H1 (cell line): ENCODE measurements at regions not wholly inside any gene's neighbourhood (a gene's known extent, or its start where the extent isn't known, plus 50 kb on each side); places are given as distances from the start of the nearest gene placed in this dataset.
A peak's percentile ranks its signal among the peaks of the same experiment; 100 is the strongest.

ENCODE experiments used
- CTCF ChIA-PET: fragments of 300-600 bp; sonication (Branson Sonifier 250); formaldehyde crosslinking; loops from one replicate; lab custom pipeline; 2021; ENCODE audit not compliant: partially characterized antibody; lab: Charles Lee
- POLR2A ChIA-PET: fragments of 300-600 bp; sonication (Branson Sonifier 250); formaldehyde crosslinking; loops from one replicate; lab custom pipeline; 2021; ENCODE audit warnings: inconsistent platforms; ENCODE audit not compliant: partially characterized antibody; lab: Charles Lee
- DNase-seq, 2 experiments: peaks; one replicate each; pipeline versions ENCODE4 v3.0.0 to v3.0.0-alpha.2; 2010 to 2022; ENCODE audit warnings: low spot score in 2 of 2, low read depth in 1 of 2, mixed read lengths in 1 of 2
- FAIRE-seq: peaks from 2 replicates; lab custom pipeline; 2011; peaks lifted over from hg19 to GRCh38; lab: Jason Lieb, UNC
- H2AFZ ChIP-seq: 2 replicates; pipeline ENCODE4 v1.8.1; 2012; ENCODE audit warnings: low read length, inconsistent platforms
- H2AK5ac ChIP-seq: 2 replicates; pipeline ENCODE4 v1.6.1; 2013; ENCODE audit warnings: low read depth, low read length
- H2BK120ac ChIP-seq: replicated peaks from 2 replicates; pipeline ENCODE3; 2013; ENCODE audit warnings: low read depth, low read length, inconsistent platforms
- H2BK12ac ChIP-seq: 2 replicates; pipeline ENCODE4 v1.6.1; 2013; ENCODE audit warnings: low read depth, low read length
- H2BK15ac ChIP-seq: 2 replicates; pipeline ENCODE4 v1.6.1; 2013; ENCODE audit warnings: low read length
- H2BK20ac ChIP-seq: 2 replicates; pipeline ENCODE4 v1.6.1; 2013; ENCODE audit warnings: low read length
- H2BK5ac ChIP-seq: 2 replicates; pipeline ENCODE4 v1.6.1; 2013; ENCODE audit warnings: low read depth, low read length
- H3K14ac ChIP-seq: 2 replicates; pipeline ENCODE4 v1.6.1; 2013; ENCODE audit warnings: inconsistent platforms; ENCODE audit not compliant: insufficient read length
- H3K18ac ChIP-seq: 2 replicates; pipeline ENCODE4 v1.6.1; 2013; ENCODE audit warnings: low read length; ENCODE audit errors: extremely low read depth
- H3K23ac ChIP-seq: 2 replicates; pipeline ENCODE4 v1.6.1; 2013; ENCODE audit warnings: inconsistent platforms; ENCODE audit not compliant: insufficient read length
- H3K23me2 ChIP-seq: 2 replicates; pipeline ENCODE4 v1.6.1; 2013; ENCODE audit warnings: low read depth, low read length
- H3K27ac ChIP-seq: 2 replicates; pipeline ENCODE4 v1.6.1; 2011; ENCODE audit warnings: low read depth, low read length, inconsistent platforms
- H3K27me3 ChIP-seq, 4 experiments: replicated peaks in 1 of 4; 1 replicate in 1 of 4; 2 replicates in 3 of 4; pipeline versions ENCODE4 v1.6.1 to v1.8.1; 2011 to 2013; ENCODE audit warnings: low read length in 3 of 4, mild to moderate bottlenecking in 3 of 4, inconsistent platforms in 2 of 4, mixed read lengths in 2 of 4, moderate library complexity in 1 of 4; ENCODE audit not compliant: control insufficient read depth in 3 of 4, insufficient read depth in 3 of 4; ENCODE audit errors: extremely low read depth in 1 of 4
- H3K36me3 ChIP-seq, 4 experiments: 2 replicates each; pipeline versions ENCODE4 v1.6.1 to v1.8.1; 2011 to 2013; ENCODE audit warnings: mild to moderate bottlenecking in 4 of 4, low read length in 3 of 4, moderate library complexity in 2 of 4, control low read depth in 1 of 4, inconsistent platforms in 1 of 4; ENCODE audit not compliant: insufficient read depth in 4 of 4, control insufficient read depth in 2 of 4
- H3K4ac ChIP-seq: replicated peaks from 2 replicates; pipeline ENCODE3; 2013; ENCODE audit warnings: low read length, low read depth, mixed read lengths, inconsistent platforms; ENCODE audit not compliant: insufficient read length
- H3K4me1 ChIP-seq, 4 experiments: replicated peaks in 1 of 4; 1 replicate in 1 of 4; 2 replicates in 3 of 4; pipeline versions ENCODE4 v1.6.1 to v1.8.1; 2011 to 2013; ENCODE audit warnings: low read length in 3 of 4, inconsistent platforms in 2 of 4, mixed read lengths in 1 of 4; ENCODE audit not compliant: insufficient read depth in 4 of 4, control insufficient read depth in 3 of 4
- H3K4me2 ChIP-seq, 2 experiments: 2 replicates each; pipeline versions ENCODE4 v1.6.1 to v1.8.1; 2011 to 2013; ENCODE audit warnings: low read depth in 2 of 2, low read length in 2 of 2, control low read depth in 1 of 2, inconsistent platforms in 1 of 2, mild to moderate bottlenecking in 1 of 2; ENCODE audit not compliant: insufficient read depth in 1 of 2
- H3K4me3 ChIP-seq, 4 experiments: fragments of 200-600, 300-600 bp in 1 of 4; sonication (generic), shearing (Covaris generic), sonication (Bioruptor Twin) in 1 of 4; 2 replicates each; pipeline versions ENCODE4 v1.5.1 to v1.8.1; 2011 to 2016; ENCODE audit warnings: low read length in 4 of 4, low read depth in 3 of 4, control low read depth in 2 of 4, inconsistent platforms in 2 of 4, mild to moderate bottlenecking in 2 of 4, mixed read lengths in 1 of 4, moderate library complexity in 1 of 4; ENCODE audit not compliant: insufficient read depth in 2 of 4; ENCODE audit errors: extremely low read depth in 1 of 4
- H3K56ac ChIP-seq: replicated peaks from 2 replicates; pipeline ENCODE3; 2013; ENCODE audit warnings: low read depth, mild to moderate bottlenecking, mixed read lengths, low read length, inconsistent platforms; ENCODE audit not compliant: insufficient read length
- H3K79me1 ChIP-seq: 2 replicates; pipeline ENCODE4 v1.6.1; 2013; ENCODE audit warnings: low read depth, low read length, control low read depth
- H3K79me2 ChIP-seq, 2 experiments: 2 replicates each; pipeline versions ENCODE4 v1.6.1 to v1.8.1; 2012 to 2013; ENCODE audit warnings: low read length in 2 of 2, mild to moderate bottlenecking in 2 of 2, inconsistent platforms in 1 of 2; ENCODE audit not compliant: insufficient read depth in 2 of 2, control insufficient read depth in 1 of 2
- H3K9ac ChIP-seq, 4 experiments: replicated peaks in 1 of 4; 1 replicate in 1 of 4; 2 replicates in 3 of 4; pipeline versions ENCODE4 v1.6.1 to v1.8.1; 2011 to 2013; ENCODE audit warnings: low read depth in 3 of 4, low read length in 3 of 4, control low read depth in 2 of 4, mild to moderate bottlenecking in 2 of 4, moderate library complexity in 2 of 4, inconsistent platforms in 1 of 4; ENCODE audit errors: extremely low read depth in 1 of 4
- H3K9me3 ChIP-seq, 2 experiments: 2 replicates each; pipeline versions ENCODE4 v1.6.1 to v1.8.1; 2012 to 2013; ENCODE audit warnings: mild to moderate bottlenecking in 2 of 2, moderate library complexity in 2 of 2, control low read depth in 1 of 2, inconsistent platforms in 1 of 2, low read depth in 1 of 2, low read length in 1 of 2, mixed read lengths in 1 of 2; ENCODE audit not compliant: insufficient read depth in 2 of 2
- H4K20me1 ChIP-seq, 2 experiments: replicated peaks in 1 of 2; 2 replicates each; pipeline versions ENCODE3 to v1.8.1; 2011 to 2013; ENCODE audit warnings: inconsistent platforms in 2 of 2, low read length in 2 of 2, mild to moderate bottlenecking in 1 of 2; ENCODE audit not compliant: insufficient read depth in 2 of 2, control insufficient read depth in 1 of 2
- H4K5ac ChIP-seq: 2 replicates; pipeline ENCODE4 v1.6.1; 2013; ENCODE audit warnings: low read length, low read depth, mixed read lengths, inconsistent platforms; ENCODE audit not compliant: insufficient read length
- H4K8ac ChIP-seq: 2 replicates; pipeline ENCODE4 v1.8.0; 2013; ENCODE audit warnings: mild to moderate bottlenecking, moderate library complexity, low read length, inconsistent platforms; ENCODE audit not compliant: insufficient read depth; ENCODE audit errors: extremely low read depth
- H4K91ac ChIP-seq: replicated peaks from 2 replicates; pipeline ENCODE3; 2013; ENCODE audit warnings: low read length, mixed read lengths, inconsistent platforms; ENCODE audit not compliant: insufficient read length
- CEBPB ChIP-seq: IDR thresholded peaks from 2 replicates; pipeline ENCODE4 v1.6.1; 2012; ENCODE audit warnings: low read depth, low read length
- JUN ChIP-seq: IDR thresholded peaks from 2 replicates; pipeline ENCODE4 v1.6.1; 2011; ENCODE audit warnings: low read depth, mild to moderate bottlenecking, improper control_type of control experiment, low read length
- USF2 ChIP-seq: IDR thresholded peaks from 2 replicates; pipeline ENCODE4 v1.6.1; 2011; ENCODE audit warnings: low read length, improper control_type of control experiment
- WGBS, 2 experiments: shearing (Covaris generic) in 1 of 2; methylation state at CpG; one replicate each; pipeline versions ENCODE4 v1.1.6 to v1.1.7; 2013 to 2015; ENCODE audit warnings: low lambda C conversion rate in 2 of 2, mixed read lengths in 2 of 2, inconsistent platforms in 1 of 2, low coverage in 1 of 2, missing lambda C conversion rate in 1 of 2; ENCODE audit not compliant: insufficient replicate concordance in 2 of 2, insufficient coverage in 1 of 2, insufficient read length in 1 of 2; ENCODE audit errors: extremely low coverage in 1 of 2, missing lambda C conversion rate in 1 of 2; 5-methylcytosine and 5-hydroxymethylcytosine counted together

DNA sequence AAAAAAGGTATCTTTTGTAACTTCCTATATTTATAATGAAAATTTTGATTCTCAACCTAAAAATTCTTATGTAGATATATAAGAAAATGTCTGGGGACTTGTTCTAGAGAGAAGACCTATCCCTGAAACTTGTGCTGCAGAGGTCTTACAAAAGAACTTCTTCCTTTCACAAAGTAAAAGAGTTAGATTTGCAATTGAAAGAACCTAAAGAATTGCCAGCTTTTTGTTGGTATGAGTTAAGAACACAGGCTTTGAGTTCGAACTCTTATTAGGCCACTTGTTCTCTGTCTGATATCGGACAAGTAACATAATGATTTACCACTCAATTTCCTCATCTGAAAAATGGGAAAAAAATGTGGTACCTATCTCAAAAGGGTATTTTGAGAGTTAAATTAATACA is 162.0 kb upstream of the LAMA2 start:
- Histone ChIP-seq H3K23ac (no peak overlapping the region), H4K91ac (no peak overlapping the region), H3K27me3 (no peaks in the 10 kb centered on the region), H3K14ac (no peak overlapping the region), H3K23me2 (no peaks in the 10 kb centered on the region; the same call in 1 of the 2 replicates), H3K56ac (no peak overlapping the region), H3K79me2 (no peaks in the 10 kb centered on the region), H2BK5ac (no peak overlapping the region), H2BK12ac (no peak overlapping the region), H4K20me1 (no peaks in the 10 kb centered on the region), H2AK5ac (no peak overlapping the region), H3K36me3 (no peaks in the 10 kb centered on the region), H3K4me3 (peak overlapping the region in 1 of 4 experiments; percentile 33; a peak in 1 of 8 replicates), H3K4ac (no peak overlapping the region), H3K4me1 (peaks cover 0 to 17% (median 4%) of the 10 kb centered on the region in 4 experiments; a peak in 4 of 7 replicates), H2BK15ac (no peak overlapping the region), H2BK20ac (no peak overlapping the region), H2BK120ac (no peak overlapping the region), H4K8ac (no peak overlapping the region), H3K79me1 (no peaks in the 10 kb centered on the region), H3K9me3 (no peaks in the 10 kb centered on the region), H2AFZ (no peak overlapping the region), H3K18ac (no peak overlapping the region), H3K27ac (no peak overlapping the region), H3K4me2 (no peak overlapping the region), H3K9ac (no peak overlapping the region), H4K5ac (no peak overlapping the region)
- POLR2A ChIA-PET = no interaction called here
- FAIRE-seq (peak; percentile 32), DNase-seq (no peak)
- CTCF ChIA-PET = interaction anchor here (0.9 kb wide), 1 partner anchor 600 kb away, joined by 3 read pairs; no protein-coding TSS in a partner anchor
- 25% methylated on average over 2 of the region's 2 CpGs; no CpG with 5 or more reads in 1 of the 2 experiments for WGBS, 2 experiments
- TF ChIP-seq CEBPB (peak; percentile 13; the same call in 1 of the 2 replicates), USF2 (no peak), JUN (no peak)
